HG02852 (cell line): ENCODE measurements at regions not wholly inside any gene's neighbourhood (a gene's known extent, or its start where the extent isn't known, plus 50 kb on each side); places are given as distances from the start of the nearest gene placed in this dataset.

Experiments used
- ATAC-seq: cut with Tn5 transposase; IDR thresholded peaks from one replicate; pipeline ENCODE4 v1.9.1; 2021; ENCODE audit warnings: mild to moderate bottlenecking, moderate library complexity; ENCODE audit not compliant: unreplicated experiment

DNA sequence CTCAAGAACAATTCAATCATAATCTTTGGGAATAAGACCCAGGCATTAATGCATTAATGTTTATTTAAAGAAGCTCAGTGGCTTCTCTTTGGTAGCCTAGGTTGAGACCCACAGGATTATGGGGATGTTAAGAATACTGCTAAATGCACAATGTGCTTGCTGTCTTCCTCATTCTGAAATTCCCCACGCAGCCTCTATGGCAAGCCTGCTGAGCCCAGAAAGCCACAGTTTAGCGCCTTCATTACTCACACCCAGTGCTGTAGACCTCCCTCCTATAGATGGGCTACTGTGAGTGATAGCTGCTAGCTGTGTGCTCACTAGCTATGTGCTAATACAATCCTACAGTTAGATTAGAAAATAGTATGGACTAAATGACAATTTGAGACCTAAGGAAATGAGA is 90.6 kb downstream of the TNFSF13B start:
- no peak for ATAC-seq

GRCh38 chr13:108361769-108362168 is 92.3 kb downstream of the TNFSF13B start:
- ATAC-seq = no peak

DNA sequence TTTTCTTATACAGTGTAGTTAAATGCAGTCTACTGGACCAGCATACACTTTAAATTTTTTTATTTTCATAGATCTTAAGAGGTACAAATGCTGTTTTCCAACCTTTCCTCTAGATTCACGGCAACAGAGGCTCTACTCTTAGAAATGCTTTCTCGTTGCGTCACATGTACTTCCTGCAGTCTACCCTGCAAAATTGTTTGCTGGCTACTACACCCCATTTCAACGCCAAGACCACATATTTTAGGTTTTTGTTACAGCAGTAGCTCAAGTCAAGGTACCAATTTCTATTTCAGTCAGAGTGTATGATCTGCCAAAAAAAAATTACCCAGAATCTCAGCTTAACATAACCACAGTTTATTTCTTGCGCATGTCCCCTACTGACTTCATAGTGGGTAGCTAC is 94.1 kb downstream of the TNFSF13B start:
- no peak for ATAC-seq

- ATAC-seq = no peak
Observed at GRCh38 chr13:108365255-108365654, 95.7 kb downstream of the TNFSF13B start.

DNA sequence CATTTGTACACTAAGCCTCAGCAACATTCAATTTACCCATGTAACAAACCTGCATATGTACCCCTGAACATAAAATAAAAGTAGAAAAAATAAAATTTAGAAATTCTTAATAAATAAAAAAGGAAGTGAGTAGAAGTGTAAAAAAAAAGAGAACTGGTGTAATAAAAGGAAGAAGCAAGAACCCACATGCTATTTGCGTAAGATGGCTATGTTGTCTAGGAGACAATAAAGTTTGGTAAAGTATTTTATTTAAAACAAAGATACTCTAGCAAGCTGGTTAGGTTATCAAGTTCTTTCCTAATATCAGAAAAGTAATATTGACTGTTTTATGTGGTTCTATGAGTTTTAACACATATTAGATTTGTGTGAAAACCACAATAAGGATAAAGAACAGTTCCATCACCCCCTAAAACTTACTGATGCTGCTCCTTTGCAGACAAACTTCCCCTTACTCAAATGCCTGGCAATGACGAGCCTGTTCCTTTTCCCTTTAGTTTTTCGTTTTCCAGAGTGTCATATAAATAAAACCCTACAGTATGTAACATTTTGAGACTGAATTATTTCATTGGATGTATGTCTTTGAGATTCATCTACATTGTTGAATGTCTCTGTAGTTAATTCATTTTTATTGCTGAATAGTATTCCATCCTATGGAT is 98.9 kb downstream of the TNFSF13B start:
- no peak for ATAC-seq

DNA sequence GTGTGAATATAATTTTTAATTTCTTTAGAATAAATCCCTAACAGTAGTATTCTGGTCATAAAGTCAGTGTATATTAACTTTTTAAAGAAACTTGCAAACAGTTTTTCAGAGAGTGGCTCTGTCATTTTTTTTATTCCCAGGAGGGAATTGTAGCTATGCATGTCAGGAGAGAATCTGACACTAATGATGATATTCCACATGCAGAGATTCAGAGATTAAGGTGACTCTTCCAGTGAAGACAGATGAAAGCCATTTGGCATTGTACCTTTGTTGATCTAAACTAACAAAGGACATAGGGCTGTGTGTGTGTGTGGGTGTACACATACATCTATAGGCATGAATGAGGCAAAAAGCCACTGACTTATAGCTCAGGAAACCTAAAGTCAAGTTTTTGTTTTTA is 99.9 kb downstream of the TNFSF13B start:
- no peak for ATAC-seq

DNA sequence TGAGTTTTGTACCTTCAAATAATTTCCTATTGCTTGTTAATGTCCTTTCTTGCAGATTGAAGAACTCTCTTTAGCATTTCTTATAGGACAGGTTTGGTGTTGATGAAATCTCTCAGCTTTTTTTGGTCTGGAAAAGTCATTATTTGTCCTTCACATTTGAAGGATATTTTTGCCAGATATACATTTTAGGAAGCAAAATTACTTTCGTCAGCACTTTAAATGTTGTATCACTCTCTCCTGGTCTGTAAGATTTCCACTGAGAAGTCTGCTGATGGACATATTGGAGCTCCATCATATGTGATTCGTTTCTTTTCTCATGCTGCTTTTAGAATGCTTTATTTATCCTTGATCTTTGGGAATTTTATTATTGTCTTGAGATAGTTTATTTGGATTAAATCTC is 105.5 kb downstream of the TNFSF13B start:
- no peak for ATAC-seq

DNA sequence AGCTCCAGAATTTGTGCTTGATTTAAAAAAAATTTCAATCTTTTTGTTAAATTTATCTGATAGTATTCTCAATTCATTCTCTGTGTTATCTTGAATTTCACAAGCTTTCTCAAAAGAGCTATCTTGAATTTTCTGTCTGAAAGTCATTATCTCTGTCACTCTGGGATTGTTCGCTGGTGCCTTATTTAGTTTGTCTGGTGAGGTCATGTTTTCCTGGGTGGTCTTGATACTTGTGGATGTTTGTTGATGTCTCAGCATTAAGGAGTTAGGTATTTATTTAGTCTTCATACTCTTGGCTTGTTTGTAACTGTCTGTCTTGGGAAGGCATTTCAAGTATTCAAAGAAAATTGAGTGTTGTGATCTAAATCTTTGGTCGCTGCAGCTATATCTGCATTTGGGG is 106.3 kb downstream of the TNFSF13B start:
- ATAC-seq = no peak

DNA sequence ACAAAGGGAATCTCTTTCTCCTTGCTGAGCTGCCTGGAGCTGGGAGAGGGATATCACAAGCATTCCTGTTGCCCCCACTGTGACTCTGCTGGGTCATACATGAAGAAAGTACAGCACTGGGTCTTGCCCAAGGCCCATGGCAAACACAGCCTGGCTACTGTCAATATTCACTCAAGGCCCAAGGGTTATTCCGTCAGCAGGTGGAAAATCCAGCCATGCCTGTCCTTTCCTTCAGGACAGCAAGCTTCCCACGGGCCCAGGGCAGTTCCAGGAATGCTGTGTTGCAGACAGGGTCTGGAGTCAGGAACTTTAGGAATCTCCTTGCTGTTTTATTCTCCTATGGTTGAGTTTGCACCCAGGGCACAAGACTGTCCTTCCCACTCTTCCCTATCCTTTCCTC is 106.8 kb downstream of the TNFSF13B start:
- ATAC-seq = no peak

- ATAC-seq = no peak
Observed at GRCh38 chr13:108377646-108378206, 108.2 kb downstream of the TNFSF13B start.

DNA sequence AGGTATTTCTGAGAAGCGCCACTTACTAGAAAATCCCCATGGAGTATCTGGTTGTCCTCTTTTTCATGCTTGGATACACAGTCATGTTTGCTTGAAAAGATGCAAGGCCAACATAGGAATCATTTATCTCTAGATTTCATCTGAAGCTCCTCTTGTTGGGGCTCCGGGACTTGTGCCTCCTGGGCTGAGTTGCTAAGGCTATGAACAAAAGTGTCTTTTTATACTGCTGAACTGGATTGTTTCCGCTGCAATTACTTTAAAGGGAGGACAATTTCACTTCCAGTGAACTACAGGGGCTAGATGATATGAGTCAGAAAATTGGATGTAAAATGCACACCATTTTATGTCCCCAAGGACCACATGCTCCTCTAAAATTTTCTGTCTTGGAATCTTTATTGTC is 114.1 kb downstream of the TNFSF13B start:
- no peak for ATAC-seq

- no peak for ATAC-seq
Observed at GRCh38 chr13:108387156-108387555, 117.6 kb downstream of the TNFSF13B start.

- no peak for ATAC-seq
Observed at GRCh38 chr13:108402850-108403249, 133.3 kb downstream of the TNFSF13B start.

DNA sequence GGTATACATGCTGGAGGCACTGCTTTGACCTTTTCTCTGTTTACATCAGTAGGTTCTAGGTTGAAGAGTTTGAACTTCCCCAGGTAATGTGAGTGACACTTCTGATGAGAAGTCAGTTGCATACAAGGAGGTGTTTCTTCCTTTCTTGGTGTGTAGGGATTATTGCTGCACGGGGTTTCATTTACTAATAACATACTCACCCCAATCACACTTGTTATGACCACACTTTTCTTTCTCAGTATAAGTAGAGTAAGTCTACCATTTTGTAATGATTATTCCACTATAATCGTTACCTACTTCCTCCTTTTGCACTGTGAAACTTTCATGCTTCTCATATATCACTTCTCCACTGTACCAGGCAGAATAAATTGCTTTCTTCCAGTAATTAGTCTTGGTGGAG is 138.0 kb downstream of the TNFSF13B start:
- peak; percentile 70 for ATAC-seq

- ATAC-seq = no peak
Observed at GRCh38 chr13:108408672-108409071, 139.2 kb downstream of the TNFSF13B start.

- no peak for ATAC-seq
Observed at GRCh38 chr13:108409730-108410129, 140.2 kb downstream of the TNFSF13B start.

DNA sequence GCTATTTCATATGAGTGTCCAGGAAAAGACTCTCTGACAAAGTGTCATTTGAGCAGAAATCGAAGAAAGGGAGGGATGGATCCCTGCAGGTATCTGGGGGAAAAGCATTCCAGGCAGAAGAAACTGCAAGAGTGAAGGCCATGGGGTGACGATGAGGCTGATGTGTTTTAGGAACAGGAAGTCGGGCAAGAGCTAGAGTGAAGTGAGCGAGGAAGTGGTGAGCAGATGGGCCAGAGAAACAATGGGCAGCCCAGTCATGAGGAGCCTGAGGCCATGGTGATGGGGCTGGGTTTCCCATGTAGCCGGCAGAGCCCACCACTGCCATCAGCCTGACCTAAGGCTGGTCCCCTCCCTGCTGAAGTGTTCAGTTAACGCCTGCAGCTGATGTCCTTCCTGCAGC is 150.2 kb downstream of the TNFSF13B start:
- no peak for ATAC-seq

GRCh38 chr13:108425056-108425455 is 155.5 kb downstream of the TNFSF13B start:
- no peak for ATAC-seq

GRCh38 chr13:108426893-108427292 is 157.4 kb downstream of the TNFSF13B start:
- no peak for ATAC-seq

GRCh38 chr13:108427355-108427754 is 157.8 kb downstream of the TNFSF13B start:
- no peak for ATAC-seq

- no peak for ATAC-seq
Observed at GRCh38 chr13:108428691-108429090, 159.2 kb downstream of the TNFSF13B start.

- no peak for ATAC-seq
Observed at GRCh38 chr13:108433976-108434755, 164.6 kb downstream of the TNFSF13B start.
